Thyroid gland (tissue), 4 donors: ENCODE measurements at regions not wholly inside any gene's neighbourhood (a gene's known extent, or its start where the extent isn't known, plus 50 kb on each side); places are given as distances from the start of the nearest gene placed in this dataset.
"Not testable (repeated sequence)": the region's sequence is repeated elsewhere in the genome, so short reads cannot be mapped to it uniquely, and the experiment has no call there.

ENCODE experiments used
- DNase-seq, 2 donors: peaks; one replicate each; pipeline ENCODE4 v3.0.0-alpha.2; 2019
- H3K27ac ChIP-seq, 3 donors: fragments of 200-600 bp; sonication (generic); 1 replicate in 2 of 3; 2 replicates in 1 of 3; pipeline ENCODE4 v1.5.1; 2016 to 2019; ENCODE audit warnings: mild to moderate bottlenecking in 1 of 3, moderate library complexity in 1 of 3
- H3K27me3 ChIP-seq: fragments of 200-600 bp; sonication (generic); one replicate; pipeline ENCODE4 v1.5.1; 2019
- H3K36me3 ChIP-seq, 2 donors: fragments of 200-600 bp; sonication (generic); one replicate each; pipeline ENCODE4 v1.5.1; 2016 to 2019
- H3K4me1 ChIP-seq, 2 donors: fragments of 200-600 bp; sonication (generic); one replicate each; pipeline ENCODE4 v1.5.1; 2017 to 2019
- H3K4me3 ChIP-seq, 3 donors: fragments of 200-600 bp; sonication (generic); replicated peaks in 1 of 3; 1 replicate in 2 of 3; 2 replicates in 1 of 3; pipeline ENCODE4 v1.5.1; 2016; ENCODE audit warnings: mild to moderate bottlenecking in 1 of 3
- H3K9me3 ChIP-seq: fragments of 200-600 bp; sonication (generic); one replicate; pipeline ENCODE4 v1.5.1; 2017
- CTCF ChIP-seq, 6 experiments: fragments of 200-600 bp in 3 of 6; fragments of 450-650 bp in 3 of 6; sonication (generic) in 3 of 6; IDR thresholded peaks; one replicate each; pipeline ENCODE4 v1.5.1; 2016 to 2019; ENCODE audit warnings: antibody characterized with exemption in 6 of 6, mild to moderate bottlenecking in 2 of 6, inconsistent platforms in 1 of 6, moderate library complexity in 1 of 6
- POLR2A ChIP-seq, 2 donors: fragments of 450-650 bp; IDR thresholded peaks; one replicate each; pipeline ENCODE4 v1.6.1; 2017; ENCODE audit warnings: antibody characterized with exemption in 2 of 2, mild to moderate bottlenecking in 2 of 2, moderate library complexity in 1 of 2
- WGBS, 2 donors: methylation state at CpG; one replicate each; pipeline ENCODE4 v1.1.5; 2017; 5-methylcytosine and 5-hydroxymethylcytosine counted together
- intact Hi-C: fragments of 100-400 bp; cut with DNase I; formaldehyde crosslinking; loops from one replicate; pipeline ENCODE4 v1.15.1; 2023

- no peak overlapping the region for H3K4me3 ChIP-seq
- no peaks in the 10 kb centered on the region for H3K36me3 ChIP-seq
- TF ChIP-seq POLR2A (IDR thresholded peaks at IDR 0.05) = no peak
- no peak for TF ChIP-seq CTCF (IDR thresholded peaks at IDR 0.05)
- intact Hi-C loops = no loop called here
- WGBS, 2 donors = 69 to 74% methylated on average over 4 of the region's 4 CpGs
- H3K9me3 ChIP-seq = no peaks in the 10 kb centered on the region
- H3K27ac ChIP-seq = no peak overlapping the region
- no peaks in the 10 kb centered on the region for H3K27me3 ChIP-seq
- no peak for DNase-seq
- H3K4me1 ChIP-seq = peaks cover 4 to 13% of the 10 kb centered on the region in 2 donors
These were observed 94.7 kb upstream of the NAV2 start for GRCh38 chr11:19617696-19618523.

- no peak for DNase-seq
- Histone ChIP-seq H3K27me3 (no peaks in the 10 kb centered on the region), H3K4me3 (no peak overlapping the region), H3K4me1 (peaks cover 4 to 13% of the 10 kb centered on the region in 2 donors), H3K36me3 (no peaks in the 10 kb centered on the region), H3K9me3 (no peaks in the 10 kb centered on the region), H3K27ac (peak overlapping the region in 1 of 3 donors; percentile 35)
- 75 to 81% methylated on average over 11 of the region's 11 CpGs for WGBS, 2 donors
- intact Hi-C loops = no loop called here
- no peak for TF ChIP-seq CTCF (IDR thresholded peaks at IDR 0.05)
- TF ChIP-seq POLR2A (IDR thresholded peaks at IDR 0.05) = no peak
These were observed 97.1 kb upstream of the NAV2 start for GRCh38 chr11:19615341-19616183.

- TF ChIP-seq POLR2A (IDR thresholded peaks at IDR 0.05) (no peak), CTCF (IDR thresholded peaks at IDR 0.05) (no peak)
- Histone ChIP-seq H3K9me3 (no peaks in the 10 kb centered on the region), H3K27me3 (no peaks in the 10 kb centered on the region), H3K4me1 (peaks cover 4 to 13% of the 10 kb centered on the region in 2 donors), H3K36me3 (no peaks in the 10 kb centered on the region), H3K27ac (no peak overlapping the region), H3K4me3 (no peak overlapping the region)
- intact Hi-C loops = no loop called here
- 88 to 90% methylated on average over 3 of the region's 3 CpGs for WGBS, 2 donors
- DNase-seq = no peak
These were observed 98.2 kb upstream of the NAV2 start for GRCh38 chr11:19614370-19614940.

GRCh38 chr11:19612025-19612424 is 100.6 kb upstream of the NAV2 start:
- H3K9me3 ChIP-seq, DNase-seq, H3K27ac ChIP-seq, H3K27me3 ChIP-seq, H3K4me3 ChIP-seq, H3K36me3 ChIP-seq, intact Hi-C loops: not testable (repeated sequence)
- peaks cover 14 to 28% of the 10 kb centered on the region in 2 donors for H3K4me1 ChIP-seq

- no peak overlapping the region for H3K4me3 ChIP-seq
- H3K9me3 ChIP-seq = no peaks in the 10 kb centered on the region
- peaks cover 19 to 32% of the 10 kb centered on the region in 2 donors for H3K4me1 ChIP-seq
- no peak for TF ChIP-seq POLR2A (IDR thresholded peaks at IDR 0.05)
- TF ChIP-seq CTCF (IDR thresholded peaks at IDR 0.05) = no peak
- no peak for DNase-seq
- no peaks in the 10 kb centered on the region for H3K27me3 ChIP-seq
- no peaks in the 10 kb centered on the region for H3K36me3 ChIP-seq
- intact Hi-C loops = no loop called here
- WGBS, 2 donors = 75 to 78% methylated on average over 5 of the region's 5 CpGs
- H3K27ac ChIP-seq = no peak overlapping the region
These were observed 104.8 kb upstream of the NAV2 start for GRCh38 chr11:19607656-19608360.
